WI38 (cell line): ENCODE measurements at regions not wholly inside any gene's neighbourhood (a gene's known extent, or its start where the extent isn't known, plus 50 kb on each side); places are given as distances from the start of the nearest gene placed in this dataset.

Experiments used
- H3K4me3 ChIP-seq: 2 replicates; pipeline ENCODE4 v1.5.1; 2011; ENCODE audit warnings: low read depth, mild to moderate bottlenecking, control low read depth, low read length
- TF ChIP-seq, protein P1 (sequence below): IDR thresholded peaks from 2 replicates; pipeline ENCODE4 v1.5.1; 2012; ENCODE audit warnings: low read depth, mild to moderate bottlenecking, control low read depth, low read length

- H3K4me3 ChIP-seq: no peak overlapping the region
- TF ChIP-seq, protein P1, sequence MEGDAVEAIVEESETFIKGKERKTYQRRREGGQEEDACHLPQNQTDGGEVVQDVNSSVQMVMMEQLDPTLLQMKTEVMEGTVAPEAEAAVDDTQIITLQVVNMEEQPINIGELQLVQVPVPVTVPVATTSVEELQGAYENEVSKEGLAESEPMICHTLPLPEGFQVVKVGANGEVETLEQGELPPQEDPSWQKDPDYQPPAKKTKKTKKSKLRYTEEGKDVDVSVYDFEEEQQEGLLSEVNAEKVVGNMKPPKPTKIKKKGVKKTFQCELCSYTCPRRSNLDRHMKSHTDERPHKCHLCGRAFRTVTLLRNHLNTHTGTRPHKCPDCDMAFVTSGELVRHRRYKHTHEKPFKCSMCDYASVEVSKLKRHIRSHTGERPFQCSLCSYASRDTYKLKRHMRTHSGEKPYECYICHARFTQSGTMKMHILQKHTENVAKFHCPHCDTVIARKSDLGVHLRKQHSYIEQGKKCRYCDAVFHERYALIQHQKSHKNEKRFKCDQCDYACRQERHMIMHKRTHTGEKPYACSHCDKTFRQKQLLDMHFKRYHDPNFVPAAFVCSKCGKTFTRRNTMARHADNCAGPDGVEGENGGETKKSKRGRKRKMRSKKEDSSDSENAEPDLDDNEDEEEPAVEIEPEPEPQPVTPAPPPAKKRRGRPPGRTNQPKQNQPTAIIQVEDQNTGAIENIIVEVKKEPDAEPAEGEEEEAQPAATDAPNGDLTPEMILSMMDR: no peak
Measured at GRCh38 chr7:84677117-84677732, 482.6 kb upstream of the SEMA3A start.

DNA sequence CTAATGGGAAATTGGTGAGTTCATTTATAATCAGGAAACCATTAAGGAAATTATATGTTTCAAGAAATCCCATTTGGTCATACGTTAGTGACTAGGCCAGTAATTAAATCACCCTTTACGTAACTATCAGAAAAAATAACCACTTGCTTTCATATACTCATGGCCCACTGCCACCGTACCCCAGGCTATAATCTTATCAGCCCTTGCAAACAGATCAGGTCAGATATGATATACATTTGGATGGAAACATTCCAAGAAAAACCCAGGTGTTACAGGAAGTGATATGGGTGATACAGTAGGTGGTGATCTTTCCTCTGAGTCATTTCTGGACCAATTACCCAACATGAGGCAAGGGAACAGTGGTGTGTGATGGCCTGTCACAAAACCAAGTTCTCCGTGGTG lies 481.0 kb upstream of the SEMA3A start:
- no peak overlapping the region for H3K4me3 ChIP-seq
- TF ChIP-seq, protein P1: no peak

- peak overlapping the region; percentile 31 for H3K4me3 ChIP-seq
Measured at GRCh38 chr7:84674236-84674913, 479.8 kb upstream of the SEMA3A start.

GRCh38 chr7:84669177-84669732 lies 474.7 kb upstream of the SEMA3A start:
- no peak overlapping the region for H3K4me3 ChIP-seq
- TF ChIP-seq, protein P1: no peak

More at GRCh38 chr7:84674236-84674913, 479.8 kb upstream of the SEMA3A start:
- TF ChIP-seq, protein P1: no peak

DNA sequence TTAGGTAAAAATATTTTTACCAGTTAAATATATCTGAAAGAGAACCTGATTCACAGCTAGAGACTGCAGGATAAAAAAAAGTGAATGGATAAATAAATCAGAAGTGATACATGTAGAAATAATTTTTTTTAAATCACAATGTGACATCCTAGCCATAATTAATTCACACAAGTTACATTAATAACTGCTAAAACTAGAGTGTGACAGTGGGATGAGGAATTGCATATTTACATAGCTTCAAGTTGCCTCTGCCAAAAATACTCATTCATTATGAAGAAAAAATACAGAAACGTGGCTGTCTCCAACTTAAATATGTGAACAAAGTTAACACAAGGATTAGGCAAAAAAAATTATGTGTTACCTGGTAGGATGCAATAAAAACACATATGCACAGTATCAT lies 473.5 kb upstream of the SEMA3A start:
- TF ChIP-seq, protein P1: no peak

GRCh38 chr7:84666651-84667050 lies 472.1 kb upstream of the SEMA3A start:
- no peak overlapping the region for H3K4me3 ChIP-seq
- TF ChIP-seq, protein P1: no peak

More for the DNA sequence above, 473.5 kb upstream of the SEMA3A start:
- no peak overlapping the region for H3K4me3 ChIP-seq

GRCh38 chr7:84665339-84665738 lies 470.8 kb upstream of the SEMA3A start:
- H3K4me3 ChIP-seq: no peak overlapping the region
- TF ChIP-seq, protein P1: no peak
